DOHH2 (cell line): ENCODE measurements at regions not wholly inside any gene's neighbourhood (a gene's known extent, or its start where the extent isn't known, plus 50 kb on each side); places are given as distances from the start of the nearest gene placed in this dataset.

Source experiments
- H3F3A ChIP-seq: fragments of 200-600 bp; sonication (generic), shearing (Covaris generic); 2 replicates; pipeline ENCODE4 v1.6.0; 2016; ENCODE audit warnings: antibody characterized with exemption, mild to moderate bottlenecking; ENCODE audit not compliant: control insufficient read depth, insufficient read depth
- H3K27ac ChIP-seq: fragments of 200-600 bp; sonication (generic); 2 replicates; pipeline ENCODE4 v1.5.1; 2014; ENCODE audit warnings: low read depth, mild to moderate bottlenecking, low read length, moderate library complexity
- H3K27me3 ChIP-seq: fragments of 200-600 bp; sonication (generic); 2 replicates; pipeline ENCODE4 v1.6.1; 2014; ENCODE audit warnings: mild to moderate bottlenecking, low read length, mixed read lengths; ENCODE audit not compliant: control insufficient read depth
- H3K36me3 ChIP-seq: fragments of 200-600 bp; sonication (generic); 2 replicates; pipeline ENCODE4 v1.6.1; 2014; ENCODE audit warnings: mild to moderate bottlenecking, low read length, moderate library complexity, mixed read lengths; ENCODE audit not compliant: control insufficient read depth
- H3K4me1 ChIP-seq: fragments of 200-600 bp; sonication (generic); 2 replicates; pipeline ENCODE4 v1.6.1; 2014; ENCODE audit warnings: mild to moderate bottlenecking, low read length, mixed read lengths; ENCODE audit not compliant: control insufficient read depth
- H3K4me2 ChIP-seq: fragments of 200-600 bp; sonication (generic); 2 replicates; pipeline ENCODE4 v1.6.0; 2014; ENCODE audit warnings: mild to moderate bottlenecking, low read length, moderate library complexity
- H3K4me3 ChIP-seq: fragments of 200-600 bp; sonication (generic); 2 replicates; pipeline ENCODE4 v1.5.1; 2014; ENCODE audit warnings: mild to moderate bottlenecking, low read length, mixed read lengths
- H3K79me2 ChIP-seq: fragments of 200-600 bp; sonication (generic); 2 replicates; pipeline ENCODE4 v1.6.1; 2014; ENCODE audit warnings: mild to moderate bottlenecking, low read length, mixed read lengths; ENCODE audit not compliant: control insufficient read depth
- H3K9me2 ChIP-seq: fragments of 200-600 bp; sonication (generic); replicated peaks from 2 replicates; pipeline ENCODE4 v1.6.1; 2014; ENCODE audit warnings: mild to moderate bottlenecking, low read length, mixed read lengths; ENCODE audit not compliant: control insufficient read depth
- H3K9me3 ChIP-seq: fragments of 200-600 bp; sonication (generic); 2 replicates; pipeline ENCODE4 v1.6.1; 2014; ENCODE audit warnings: antibody characterized with exemption, low read length, mixed read lengths; ENCODE audit not compliant: control insufficient read depth, insufficient read depth
- H4K20me1 ChIP-seq: fragments of 200-600 bp; sonication (generic); 2 replicates; pipeline ENCODE4 v1.6.0; 2014; ENCODE audit warnings: low read depth, mild to moderate bottlenecking, antibody characterized with exemption, low read length, moderate library complexity; ENCODE audit not compliant: control insufficient read depth, insufficient read depth
- CTCF ChIP-seq: fragments of 200-600 bp; sonication (generic); IDR thresholded peaks from one replicate; pipeline ENCODE4 v1.5.1; 2014; ENCODE audit warnings: antibody characterized with exemption, mild to moderate bottlenecking, low read depth, low read length; ENCODE audit not compliant: poor library complexity, severe bottlenecking
- EZH2phosphoT487 ChIP-seq: fragments of 200-600 bp; sonication (generic); IDR thresholded peaks from 2 replicates; pipeline ENCODE4 v1.6.1; 2017; ENCODE audit warnings: borderline replicate concordance, mild to moderate bottlenecking, antibody characterized with exemption, low read length, moderate library complexity, mixed read lengths

DNA sequence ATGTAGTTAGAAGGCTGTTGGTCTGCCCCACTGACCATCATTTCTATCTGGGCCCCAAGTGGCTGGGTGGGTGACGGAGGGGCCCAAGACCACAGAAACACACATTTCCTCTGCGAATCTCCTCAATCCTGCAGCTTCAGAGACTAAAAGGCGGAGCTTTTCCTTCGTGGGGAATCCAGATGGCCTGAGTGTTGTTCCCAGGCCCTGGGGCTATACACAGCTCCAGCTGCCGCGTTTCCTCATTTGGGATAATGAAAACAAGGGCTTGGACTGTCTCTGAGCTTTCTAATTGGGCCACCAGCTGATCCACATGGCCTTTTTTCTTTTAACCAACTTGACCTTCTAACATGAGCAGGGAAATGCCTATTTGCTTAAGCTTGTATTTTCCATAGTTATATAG is 339.9 kb downstream of the CXCL12 start:
- Histone ChIP-seq H3K27me3 (no peaks in the 10 kb centered on the region), H3K4me3 (no peak overlapping the region), H3K9me3 (no peaks in the 10 kb centered on the region), H3F3A (no peaks in the 10 kb centered on the region), H3K9me2 (no peaks in the 10 kb centered on the region), H3K27ac (no peak overlapping the region), H3K4me2 (no peak overlapping the region), H3K36me3 (no peaks in the 10 kb centered on the region), H4K20me1 (no peaks in the 10 kb centered on the region), H3K79me2 (no peaks in the 10 kb centered on the region), H3K4me1 (no peaks in the 10 kb centered on the region)
- TF ChIP-seq EZH2phosphoT487 (no peak), CTCF (no peak)

DNA sequence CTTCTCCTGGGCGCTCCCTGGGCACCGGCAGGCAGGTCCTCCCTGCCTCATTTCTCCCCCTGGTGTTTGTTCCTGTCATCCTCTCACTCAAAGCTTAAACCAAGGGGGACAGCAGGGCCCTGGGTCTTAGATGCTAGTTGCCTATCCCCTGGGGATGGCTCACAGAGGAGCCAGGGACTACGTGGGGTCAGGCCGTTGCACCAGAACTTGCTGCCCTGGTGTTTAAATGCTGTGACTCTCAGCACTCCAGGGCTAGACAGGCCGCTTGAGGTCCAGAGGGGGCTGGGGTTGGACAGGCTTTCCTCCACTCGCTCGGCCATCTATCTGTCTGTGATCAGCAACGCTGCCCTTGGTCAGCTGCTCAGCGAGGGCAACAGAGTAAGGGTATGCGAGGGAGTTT is 340.3 kb downstream of the CXCL12 start:
- Histone ChIP-seq H3K79me2 (no peaks in the 10 kb centered on the region), H3K27me3 (no peaks in the 10 kb centered on the region), H3K9me3 (no peaks in the 10 kb centered on the region), H3K27ac (no peak overlapping the region), H3F3A (no peaks in the 10 kb centered on the region), H3K4me2 (no peak overlapping the region), H4K20me1 (no peaks in the 10 kb centered on the region), H3K36me3 (no peaks in the 10 kb centered on the region), H3K9me2 (no peaks in the 10 kb centered on the region), H3K4me3 (no peak overlapping the region), H3K4me1 (no peaks in the 10 kb centered on the region)
- TF ChIP-seq EZH2phosphoT487 (no peak), CTCF (no peak)

GRCh38 chr10:44043646-44044375 is 341.1 kb downstream of the CXCL12 start:
- H3K4me2 ChIP-seq: no peak overlapping the region
- no peaks in the 10 kb centered on the region for H4K20me1 ChIP-seq
- no peaks in the 10 kb centered on the region for H3K27me3 ChIP-seq
- no peaks in the 10 kb centered on the region for H3K9me2 ChIP-seq
- H3K36me3 ChIP-seq: no peaks in the 10 kb centered on the region
- H3K9me3 ChIP-seq: no peaks in the 10 kb centered on the region
- H3F3A ChIP-seq: no peaks in the 10 kb centered on the region
- TF ChIP-seq EZH2phosphoT487: no peak
- no peak for TF ChIP-seq CTCF
- no peaks in the 10 kb centered on the region for H3K4me1 ChIP-seq
- no peak overlapping the region for H3K27ac ChIP-seq
- H3K4me3 ChIP-seq: no peak overlapping the region
- no peaks in the 10 kb centered on the region for H3K79me2 ChIP-seq
